ENCODE measurements at regions not wholly inside any gene's neighbourhood (a gene's known extent, or its start where the extent isn't known, plus 50 kb on each side); places are given as distances from the start of the nearest gene placed in this dataset.

DNA sequence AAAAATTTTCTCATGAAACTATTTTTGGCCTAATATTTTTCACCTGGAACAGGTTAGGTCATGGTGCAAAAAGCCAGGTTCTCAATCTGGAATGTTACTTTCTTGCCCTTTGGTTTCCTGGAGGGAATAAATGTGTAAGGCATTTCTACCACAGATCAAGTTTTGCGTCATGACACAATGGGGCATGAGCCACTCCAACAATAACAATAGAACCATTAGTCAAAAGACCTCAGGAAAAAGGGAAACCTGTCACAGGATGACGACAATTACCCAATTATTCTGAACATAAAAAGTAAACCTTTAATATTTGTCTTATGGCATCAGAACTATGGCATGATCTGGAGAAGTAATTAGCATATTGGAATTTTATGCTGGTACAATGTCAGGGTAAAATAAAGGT is 88.2 kb upstream of the HNRNPA3 start:
- H3K9me3 Mint-ChIP-seq, result no peaks in the 10 kb centered on the region
- H3K27me3 Mint-ChIP-seq (ENCODE audit: low read depth, poor library complexity), result peaks cover 3% of the 10 kb centered on the region
- TF ChIP-seq CTCF (IDR thresholded peaks at IDR 0.05), result no peak
- H3K4me1 Mint-ChIP-seq, result peaks cover 17% of the 10 kb centered on the region
- DNase-seq, result no peak
- H3K36me3 Mint-ChIP-seq (ENCODE audit: low read depth), result no peaks in the 10 kb centered on the region
- no peak overlapping the region for H3K27ac Mint-ChIP-seq
- no peak overlapping the region for H3K4me3 Mint-ChIP-seq

DNA sequence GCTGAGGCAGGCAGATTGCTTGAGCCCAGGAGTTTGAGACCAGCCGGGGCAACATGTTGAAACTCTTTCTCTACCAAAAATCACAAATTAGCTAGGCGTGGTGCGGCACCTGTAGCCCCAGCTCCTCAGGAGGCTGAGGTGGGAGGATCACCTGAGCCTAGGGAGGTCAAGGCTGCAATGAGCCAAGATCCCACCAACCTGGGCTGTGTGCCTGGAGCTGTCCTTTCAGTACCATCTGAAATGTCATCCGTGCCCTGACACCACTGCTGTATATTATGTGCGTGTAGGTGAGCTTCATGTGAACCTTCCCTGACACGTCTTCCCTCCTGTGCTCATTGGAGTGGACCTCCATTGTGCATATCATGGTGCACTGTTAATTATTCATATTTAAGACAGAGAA is 84.8 kb upstream of the HNRNPA3 start:
- Mint-ChIP-seq H3K9me3 (no peaks in the 10 kb centered on the region), H3K4me1 (peaks cover 9% of the 10 kb centered on the region), H3K36me3 (ENCODE audit: low read depth) (no peaks in the 10 kb centered on the region), H3K27ac (no peak overlapping the region), H3K27me3 (ENCODE audit: low read depth, poor library complexity) (peaks cover 6% of the 10 kb centered on the region), H3K4me3 (no peak overlapping the region)
- no peak for TF ChIP-seq CTCF (IDR thresholded peaks at IDR 0.05)
- DNase-seq, result no peak

GRCh38 chr2:177129610-177130009 is 83.0 kb upstream of the HNRNPA3 start:
- Mint-ChIP-seq H3K27me3 (ENCODE audit: low read depth, poor library complexity) (peaks cover 6% of the 10 kb centered on the region), H3K36me3 (ENCODE audit: low read depth) (no peaks in the 10 kb centered on the region), H3K27ac (no peak overlapping the region), H3K4me3 (no peak overlapping the region), H3K9me3 (no peaks in the 10 kb centered on the region), H3K4me1 (no peaks in the 10 kb centered on the region)
- no peak for DNase-seq
- TF ChIP-seq CTCF (IDR thresholded peaks at IDR 0.05), result no peak

- Mint-ChIP-seq H3K9me3 (no peaks in the 10 kb centered on the region), H3K36me3 (ENCODE audit: low read depth) (no peaks in the 10 kb centered on the region), H3K4me1 (no peaks in the 10 kb centered on the region), H3K27me3 (ENCODE audit: low read depth, poor library complexity) (peaks cover 6% of the 10 kb centered on the region), H3K27ac (no peak overlapping the region), H3K4me3 (no peak overlapping the region)
- no peak for TF ChIP-seq CTCF (IDR thresholded peaks at IDR 0.05)
- no peak for DNase-seq
Measured at GRCh38 chr2:177131858-177132257, 80.7 kb upstream of the HNRNPA3 start.

- H3K4me1 Mint-ChIP-seq, result peaks cover 12% of the 10 kb centered on the region
- no peak overlapping the region for H3K4me3 Mint-ChIP-seq
- no peaks in the 10 kb centered on the region for H3K27me3 Mint-ChIP-seq (ENCODE audit: low read depth, poor library complexity)
- no peaks in the 10 kb centered on the region for H3K36me3 Mint-ChIP-seq (ENCODE audit: low read depth)
- no peak for TF ChIP-seq CTCF (IDR thresholded peaks at IDR 0.05)
- no peak for DNase-seq
- H3K9me3 Mint-ChIP-seq, result no peaks in the 10 kb centered on the region
- H3K27ac Mint-ChIP-seq, result no peak overlapping the region
Measured at GRCh38 chr2:177138823-177139222, 73.8 kb upstream of the HNRNPA3 start.

- no peaks in the 10 kb centered on the region for H3K36me3 Mint-ChIP-seq (ENCODE audit: low read depth)
- H3K4me3 Mint-ChIP-seq, result no peak overlapping the region
- H3K9me3 Mint-ChIP-seq, result no peaks in the 10 kb centered on the region
- H3K27ac Mint-ChIP-seq, result no peak overlapping the region
- no peak for DNase-seq
- H3K27me3 Mint-ChIP-seq (ENCODE audit: low read depth, poor library complexity), result no peaks in the 10 kb centered on the region
- peaks cover 28% of the 10 kb centered on the region for H3K4me1 Mint-ChIP-seq
- no peak for TF ChIP-seq CTCF (IDR thresholded peaks at IDR 0.05)
Measured at GRCh38 chr2:177141866-177142265, 70.7 kb upstream of the HNRNPA3 start.
